Panc1 (cell line): ENCODE measurements at regions not wholly inside any gene's neighbourhood (a gene's known extent, or its start where the extent isn't known, plus 50 kb on each side); places are given as distances from the start of the nearest gene placed in this dataset.

Experiments used
- ATAC-seq: fragments of 200-7000 bp; cut with Tn5 transposase; 2 replicates; pipeline ENCODE4 v1.9.1; 2020; ENCODE audit warnings: mild to moderate bottlenecking, moderate library complexity
- BruUV-seq: library from RNA; stranded (reverse); fragments of 400-500 nt; replicated peaks from 2 replicates; lab custom pipeline; 2021; lab: Mats Ljungman, UMichigan
- CTCF ChIA-PET: fragments of 300-600 bp; sonication (Branson Sonifier 250); formaldehyde crosslinking; loops from one replicate; lab custom pipeline; 2022; ENCODE audit warnings: antibody characterized with exemption; lab: Charles Lee
- POLR2A ChIA-PET: fragments of 300-600 bp; sonication (Branson Sonifier 250); formaldehyde crosslinking; loops from one replicate; lab custom pipeline; 2022; ENCODE audit warnings: antibody characterized with exemption; lab: Charles Lee
- DNase-seq: peaks from one replicate; pipeline ENCODE4 v3.0.0-alpha.2; 2010; ENCODE audit warnings: low read depth, low spot score
- H3K27ac ChIP-seq: 2 replicates; pipeline ENCODE4 v1.5.1; 2011; ENCODE audit warnings: mild to moderate bottlenecking, low read length, inconsistent platforms
- H3K27me3 ChIP-seq: fragments of 200-500 bp; sonication (Bioruptor generic); 2 replicates; pipeline ENCODE4 v1.6.0; 2014; ENCODE audit warnings: low read length, inconsistent platforms; ENCODE audit not compliant: control insufficient read depth, insufficient read depth
- H3K36me3 ChIP-seq: fragments of 200-500 bp; sonication (Bioruptor generic); 2 replicates; pipeline ENCODE4 v1.5.1; 2014; ENCODE audit warnings: inconsistent platforms, mild to moderate bottlenecking, low read length, moderate library complexity; ENCODE audit not compliant: control insufficient read depth, insufficient read depth
- H3K4me1 ChIP-seq: 2 replicates; pipeline ENCODE4 v1.5.1; 2011; ENCODE audit warnings: inconsistent platforms, mild to moderate bottlenecking, low read length, moderate library complexity; ENCODE audit not compliant: control insufficient read depth, insufficient read depth
- H3K4me3 ChIP-seq, 2 experiments: 2 replicates each; pipeline ENCODE4 v1.5.1; 2011 to 2012; ENCODE audit warnings: low read depth in 2 of 2, low read length in 2 of 2, mild to moderate bottlenecking in 2 of 2, inconsistent platforms in 1 of 2, moderate library complexity in 1 of 2
- H3K9me3 ChIP-seq: fragments of 200-500 bp; sonication (Bioruptor generic); 2 replicates; pipeline ENCODE4 v1.5.1; 2014; ENCODE audit warnings: low read depth, mild to moderate bottlenecking, inconsistent platforms, low read length, moderate library complexity; ENCODE audit not compliant: control insufficient read depth, insufficient read depth
- CTCF ChIP-seq: fragments of 450-650 bp; IDR thresholded peaks from 2 replicates; pipeline ENCODE4 v1.5.1; 2017; ENCODE audit warnings: mild to moderate bottlenecking
- POLR2AphosphoS5 ChIP-seq: IDR thresholded peaks from 2 replicates; pipeline ENCODE4 v1.6.1; 2012; ENCODE audit warnings: mild to moderate bottlenecking, low read depth, low read length, moderate library complexity
- SIN3A ChIP-seq: IDR thresholded peaks from 2 replicates; pipeline ENCODE4 v1.6.1; 2012; ENCODE audit warnings: low read depth, mild to moderate bottlenecking, low read length, moderate library complexity, borderline replicate concordance; ENCODE audit not compliant: insufficient read depth
- TCF7L2 ChIP-seq: IDR thresholded peaks from 2 replicates; pipeline ENCODE4 v1.6.1; 2011; ENCODE audit warnings: mild to moderate bottlenecking, low read depth, low read length, inconsistent platforms
- in situ Hi-C: cut with HindIII; loops from 2 replicates; pipeline ENCODE4 v1.10.0; 2016; ENCODE audit warnings: low sequenced_read_pairs, low pct_unique_long_range_greater_than_20kb
- intact Hi-C: fragments of 100-400 bp; cut with micrococcal nuclease; formaldehyde crosslinking; loops from one replicate; pipeline ENCODE4 v1.10.0; 2022; ENCODE audit not compliant: unreplicated experiment
- TF ChIP-seq, protein P1 (sequence below), 2 experiments: IDR thresholded peaks; 2 replicates each; pipeline ENCODE4 v1.6.1; 2011 to 2012; ENCODE audit warnings: low read depth in 2 of 2, control low read depth in 1 of 2, low read length in 1 of 2, mild to moderate bottlenecking in 1 of 2, moderate library complexity in 1 of 2; ENCODE audit not compliant: insufficient read depth in 1 of 2

GRCh38 chr2:196274387-196274809 is 103.0 kb upstream of the STK17B start:
- TF ChIP-seq SIN3A (no peak), POLR2AphosphoS5 (no peak), TCF7L2 (no peak), CTCF (no peak)
- TF ChIP-seq, protein P1, sequence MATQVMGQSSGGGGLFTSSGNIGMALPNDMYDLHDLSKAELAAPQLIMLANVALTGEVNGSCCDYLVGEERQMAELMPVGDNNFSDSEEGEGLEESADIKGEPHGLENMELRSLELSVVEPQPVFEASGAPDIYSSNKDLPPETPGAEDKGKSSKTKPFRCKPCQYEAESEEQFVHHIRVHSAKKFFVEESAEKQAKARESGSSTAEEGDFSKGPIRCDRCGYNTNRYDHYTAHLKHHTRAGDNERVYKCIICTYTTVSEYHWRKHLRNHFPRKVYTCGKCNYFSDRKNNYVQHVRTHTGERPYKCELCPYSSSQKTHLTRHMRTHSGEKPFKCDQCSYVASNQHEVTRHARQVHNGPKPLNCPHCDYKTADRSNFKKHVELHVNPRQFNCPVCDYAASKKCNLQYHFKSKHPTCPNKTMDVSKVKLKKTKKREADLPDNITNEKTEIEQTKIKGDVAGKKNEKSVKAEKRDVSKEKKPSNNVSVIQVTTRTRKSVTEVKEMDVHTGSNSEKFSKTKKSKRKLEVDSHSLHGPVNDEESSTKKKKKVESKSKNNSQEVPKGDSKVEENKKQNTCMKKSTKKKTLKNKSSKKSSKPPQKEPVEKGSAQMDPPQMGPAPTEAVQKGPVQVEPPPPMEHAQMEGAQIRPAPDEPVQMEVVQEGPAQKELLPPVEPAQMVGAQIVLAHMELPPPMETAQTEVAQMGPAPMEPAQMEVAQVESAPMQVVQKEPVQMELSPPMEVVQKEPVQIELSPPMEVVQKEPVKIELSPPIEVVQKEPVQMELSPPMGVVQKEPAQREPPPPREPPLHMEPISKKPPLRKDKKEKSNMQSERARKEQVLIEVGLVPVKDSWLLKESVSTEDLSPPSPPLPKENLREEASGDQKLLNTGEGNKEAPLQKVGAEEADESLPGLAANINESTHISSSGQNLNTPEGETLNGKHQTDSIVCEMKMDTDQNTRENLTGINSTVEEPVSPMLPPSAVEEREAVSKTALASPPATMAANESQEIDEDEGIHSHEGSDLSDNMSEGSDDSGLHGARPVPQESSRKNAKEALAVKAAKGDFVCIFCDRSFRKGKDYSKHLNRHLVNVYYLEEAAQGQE (IDR thresholded peaks at IDR 0.05; ENCODE audit: insufficient read depth in 1 of 2, low read depth in 2 of 2, low read length in 1 of 2) = no peak
- H3K27ac ChIP-seq = no peak overlapping the region
- peaks cover 6% of the 10 kb centered on the region for H3K4me1 ChIP-seq
- BruUV-seq = no TSS peak
- no peak; the same call in 1 of the 2 replicates for ATAC-seq
- H3K4me3 ChIP-seq = no peak overlapping the region
- H3K36me3 ChIP-seq = no peaks in the 10 kb centered on the region
- intact Hi-C loops = no loop called here
- POLR2A ChIA-PET = no interaction called here
- in situ Hi-C loops = no loop called here
- no peaks in the 10 kb centered on the region for H3K27me3 ChIP-seq
- CTCF ChIA-PET = no interaction called here
- H3K9me3 ChIP-seq = no peaks in the 10 kb centered on the region
- no peak for DNase-seq

GRCh38 chr2:196275646-196276352 is 104.4 kb upstream of the STK17B start:
- no TSS peak for BruUV-seq
- ATAC-seq = no peak; the same call in 1 of the 2 replicates
- in situ Hi-C loops = no loop called here
- H3K4me1 ChIP-seq = peaks cover 6% of the 10 kb centered on the region
- ChIA-PET CTCF (interaction anchor here (0.7 to 0.9 kb wide), 2 partner anchors 198 to 521 kb away, joined by 3 read pairs; no protein-coding TSS in a partner anchor), POLR2A (interaction anchor here (0.6 kb wide), 1 partner anchor 143 kb away, joined by 3 read pairs; no protein-coding TSS in a partner anchor)
- 0 out of 2 replicates have a peak overlapping the region, but pooled peaks have one; percentile 17 for H3K27ac ChIP-seq
- DNase-seq = no peak
- H3K36me3 ChIP-seq = no peaks in the 10 kb centered on the region
- TF ChIP-seq, protein P1 (IDR thresholded peaks at IDR 0.05; ENCODE audit: insufficient read depth in 1 of 2, low read depth in 2 of 2, low read length in 1 of 2) = no peak
- TF ChIP-seq POLR2AphosphoS5 (no peak), CTCF (no peak), SIN3A (no peak), TCF7L2 (no peak)
- no peak overlapping the region for H3K4me3 ChIP-seq
- intact Hi-C loops = loop anchor here (5.0 kb wide), 2 partner anchors 143 to 198 kb away; no protein-coding TSS in a partner anchor
- H3K27me3 ChIP-seq = no peaks in the 10 kb centered on the region
- H3K9me3 ChIP-seq = no peaks in the 10 kb centered on the region
